GM23338 (cell line): ENCODE measurements at regions not wholly inside any gene's neighbourhood (a gene's known extent, or its start where the extent isn't known, plus 50 kb on each side); places are given as distances from the start of the nearest gene placed in this dataset.
"Not testable (repeated sequence)": the region's sequence is repeated elsewhere in the genome, so short reads cannot be mapped to it uniquely, and the experiment has no call there.

Source experiments
- ATAC-seq: fragments of 200-7000 bp; cut with Tn5 transposase; 3 replicates; pipeline ENCODE4 v1.9.1; 2020
- DNase-seq: peaks from one replicate; pipeline ENCODE4 v3.0.0-alpha.2; 2015; ENCODE audit warnings: low spot score
- H2AFZ ChIP-seq: fragments of 200-600 bp; sonication (generic); 2 replicates; pipeline ENCODE4 v1.8.0; 2016; ENCODE audit warnings: antibody characterized with exemption, mild to moderate bottlenecking, moderate library complexity
- H3F3A ChIP-seq: fragments of 200-600 bp; sonication (generic); replicated peaks from 2 replicates; pipeline ENCODE4 v1.8.0; 2017; ENCODE audit warnings: antibody characterized with exemption, mixed run types, low read depth
- H3K27ac ChIP-seq: fragments of 200-600 bp; sonication (generic); 2 replicates; pipeline ENCODE4 v1.6.1; 2016; ENCODE audit warnings: low read depth
- H3K27me3 ChIP-seq: fragments of 200-600 bp; sonication (generic); 2 replicates; pipeline ENCODE4 v1.8.0; 2016; ENCODE audit warnings: mild to moderate bottlenecking, mixed run types, moderate library complexity; ENCODE audit not compliant: insufficient read depth
- H3K36me3 ChIP-seq: fragments of 200-600 bp; sonication (generic); 2 replicates; pipeline ENCODE4 v1.8.0; 2016; ENCODE audit warnings: mild to moderate bottlenecking; ENCODE audit not compliant: insufficient read depth
- H3K4me1 ChIP-seq: fragments of 200-600 bp; sonication (generic); 2 replicates; pipeline ENCODE4 v1.8.0; 2016; ENCODE audit warnings: mild to moderate bottlenecking, moderate library complexity; ENCODE audit not compliant: insufficient read depth
- H3K4me2 ChIP-seq: fragments of 200-600 bp; sonication (generic); 2 replicates; pipeline ENCODE4 v1.7.1; 2017; ENCODE audit warnings: mixed run types
- H3K4me3 ChIP-seq: fragments of 200-600 bp; sonication (generic); 2 replicates; pipeline ENCODE4 v1.6.1; 2016; ENCODE audit warnings: mixed run types
- H3K79me2 ChIP-seq: fragments of 200-600 bp; sonication (generic); replicated peaks from 2 replicates; pipeline ENCODE4 v1.8.0; 2017; ENCODE audit warnings: mild to moderate bottlenecking; ENCODE audit not compliant: insufficient read depth
- H3K9me2 ChIP-seq: fragments of 200-600 bp; sonication (generic); 2 replicates; pipeline ENCODE4 v1.8.0; 2017; ENCODE audit not compliant: insufficient read depth
- H4K20me1 ChIP-seq: fragments of 200-600 bp; sonication (generic); replicated peaks from 2 replicates; pipeline ENCODE4 v1.8.0; 2017; ENCODE audit warnings: mild to moderate bottlenecking; ENCODE audit not compliant: insufficient read depth
- H3K27ac Mint-ChIP-seq: 2 replicates; pipeline ENCODE4 v1.8.0; 2020; ENCODE audit warnings: inconsistent platforms, mild to moderate bottlenecking, moderate library complexity, mixed read lengths
- H3K27me3 Mint-ChIP-seq: 3 replicates; pipeline ENCODE4 v1.8.0; 2022; ENCODE audit warnings: low read depth, mild to moderate bottlenecking, moderate library complexity, mixed read lengths, inconsistent platforms; ENCODE audit not compliant: insufficient read depth, poor library complexity
- H3K36me3 Mint-ChIP-seq: 3 replicates; pipeline ENCODE4 v1.8.0; 2021; ENCODE audit warnings: low read depth, mild to moderate bottlenecking, inconsistent platforms, moderate library complexity, mixed read lengths
- H3K4me1 Mint-ChIP-seq: 3 replicates; pipeline ENCODE4 v1.8.0; 2020; ENCODE audit warnings: mild to moderate bottlenecking, inconsistent platforms, mixed read lengths
- H3K4me3 Mint-ChIP-seq: 3 replicates; pipeline ENCODE4 v1.8.0; 2021; ENCODE audit warnings: moderate library complexity, mild to moderate bottlenecking, inconsistent platforms, mixed read lengths
- H3K9me3 Mint-ChIP-seq: 3 replicates; pipeline ENCODE4 v1.8.0; 2020; ENCODE audit warnings: moderate library complexity, mild to moderate bottlenecking, inconsistent platforms, mixed read lengths
- CREB1 ChIP-seq: fragments of 250-450 bp; sonication (Bioruptor Pico); IDR thresholded peaks from 2 replicates; pipeline ENCODE4 v1.5.0; 2020; ENCODE audit warnings: low read depth, mild to moderate bottlenecking, moderate library complexity
- CTCF ChIP-seq, 2 experiments: fragments of 200-600 bp in 1 of 2; sonication (generic) in 1 of 2; conservative IDR thresholded peaks; 2 replicates each; pipeline versions ENCODE4 v1.5.1 to v1.6.1; 2016 to 2017; ENCODE audit warnings: antibody characterized with exemption in 2 of 2, low read depth in 2 of 2, mild to moderate bottlenecking in 2 of 2, moderate library complexity in 1 of 2
- ETS1 ChIP-seq: IDR thresholded peaks from 2 replicates; pipeline ENCODE4 v1.6.1; 2016; ENCODE audit warnings: antibody characterized with exemption
- EZH2 ChIP-seq: fragments of 200-600 bp; sonication (generic); IDR thresholded peaks from one replicate; pipeline ENCODE4 v1.8.0; 2017; ENCODE audit warnings: antibody characterized with exemption, mild to moderate bottlenecking, low read depth; ENCODE audit not compliant: unreplicated experiment
- EZH2phosphoT487 ChIP-seq: fragments of 200-600 bp; sonication (generic); IDR thresholded peaks from one replicate; pipeline ENCODE4 v1.8.1; 2018; ENCODE audit warnings: antibody characterized with exemption; ENCODE audit not compliant: unreplicated experiment
- ZNF331 ChIP-seq: fragments of 250-450 bp; sonication (Bioruptor Pico); IDR thresholded peaks from 2 replicates; pipeline ENCODE4 v1.5.0; 2020; ENCODE audit warnings: low read depth, mild to moderate bottlenecking, moderate library complexity
- TF ChIP-seq, protein P1 (sequence below): fragments of 250-450 bp; sonication (Bioruptor Pico); IDR thresholded peaks from 2 replicates; pipeline ENCODE4 v1.5.0; 2020; ENCODE audit warnings: mild to moderate bottlenecking, moderate library complexity

GRCh38 chr1:190688096-190688495 lies 210.4 kb upstream of the BRINP3 start (continued):
- TF ChIP-seq, protein P1, sequence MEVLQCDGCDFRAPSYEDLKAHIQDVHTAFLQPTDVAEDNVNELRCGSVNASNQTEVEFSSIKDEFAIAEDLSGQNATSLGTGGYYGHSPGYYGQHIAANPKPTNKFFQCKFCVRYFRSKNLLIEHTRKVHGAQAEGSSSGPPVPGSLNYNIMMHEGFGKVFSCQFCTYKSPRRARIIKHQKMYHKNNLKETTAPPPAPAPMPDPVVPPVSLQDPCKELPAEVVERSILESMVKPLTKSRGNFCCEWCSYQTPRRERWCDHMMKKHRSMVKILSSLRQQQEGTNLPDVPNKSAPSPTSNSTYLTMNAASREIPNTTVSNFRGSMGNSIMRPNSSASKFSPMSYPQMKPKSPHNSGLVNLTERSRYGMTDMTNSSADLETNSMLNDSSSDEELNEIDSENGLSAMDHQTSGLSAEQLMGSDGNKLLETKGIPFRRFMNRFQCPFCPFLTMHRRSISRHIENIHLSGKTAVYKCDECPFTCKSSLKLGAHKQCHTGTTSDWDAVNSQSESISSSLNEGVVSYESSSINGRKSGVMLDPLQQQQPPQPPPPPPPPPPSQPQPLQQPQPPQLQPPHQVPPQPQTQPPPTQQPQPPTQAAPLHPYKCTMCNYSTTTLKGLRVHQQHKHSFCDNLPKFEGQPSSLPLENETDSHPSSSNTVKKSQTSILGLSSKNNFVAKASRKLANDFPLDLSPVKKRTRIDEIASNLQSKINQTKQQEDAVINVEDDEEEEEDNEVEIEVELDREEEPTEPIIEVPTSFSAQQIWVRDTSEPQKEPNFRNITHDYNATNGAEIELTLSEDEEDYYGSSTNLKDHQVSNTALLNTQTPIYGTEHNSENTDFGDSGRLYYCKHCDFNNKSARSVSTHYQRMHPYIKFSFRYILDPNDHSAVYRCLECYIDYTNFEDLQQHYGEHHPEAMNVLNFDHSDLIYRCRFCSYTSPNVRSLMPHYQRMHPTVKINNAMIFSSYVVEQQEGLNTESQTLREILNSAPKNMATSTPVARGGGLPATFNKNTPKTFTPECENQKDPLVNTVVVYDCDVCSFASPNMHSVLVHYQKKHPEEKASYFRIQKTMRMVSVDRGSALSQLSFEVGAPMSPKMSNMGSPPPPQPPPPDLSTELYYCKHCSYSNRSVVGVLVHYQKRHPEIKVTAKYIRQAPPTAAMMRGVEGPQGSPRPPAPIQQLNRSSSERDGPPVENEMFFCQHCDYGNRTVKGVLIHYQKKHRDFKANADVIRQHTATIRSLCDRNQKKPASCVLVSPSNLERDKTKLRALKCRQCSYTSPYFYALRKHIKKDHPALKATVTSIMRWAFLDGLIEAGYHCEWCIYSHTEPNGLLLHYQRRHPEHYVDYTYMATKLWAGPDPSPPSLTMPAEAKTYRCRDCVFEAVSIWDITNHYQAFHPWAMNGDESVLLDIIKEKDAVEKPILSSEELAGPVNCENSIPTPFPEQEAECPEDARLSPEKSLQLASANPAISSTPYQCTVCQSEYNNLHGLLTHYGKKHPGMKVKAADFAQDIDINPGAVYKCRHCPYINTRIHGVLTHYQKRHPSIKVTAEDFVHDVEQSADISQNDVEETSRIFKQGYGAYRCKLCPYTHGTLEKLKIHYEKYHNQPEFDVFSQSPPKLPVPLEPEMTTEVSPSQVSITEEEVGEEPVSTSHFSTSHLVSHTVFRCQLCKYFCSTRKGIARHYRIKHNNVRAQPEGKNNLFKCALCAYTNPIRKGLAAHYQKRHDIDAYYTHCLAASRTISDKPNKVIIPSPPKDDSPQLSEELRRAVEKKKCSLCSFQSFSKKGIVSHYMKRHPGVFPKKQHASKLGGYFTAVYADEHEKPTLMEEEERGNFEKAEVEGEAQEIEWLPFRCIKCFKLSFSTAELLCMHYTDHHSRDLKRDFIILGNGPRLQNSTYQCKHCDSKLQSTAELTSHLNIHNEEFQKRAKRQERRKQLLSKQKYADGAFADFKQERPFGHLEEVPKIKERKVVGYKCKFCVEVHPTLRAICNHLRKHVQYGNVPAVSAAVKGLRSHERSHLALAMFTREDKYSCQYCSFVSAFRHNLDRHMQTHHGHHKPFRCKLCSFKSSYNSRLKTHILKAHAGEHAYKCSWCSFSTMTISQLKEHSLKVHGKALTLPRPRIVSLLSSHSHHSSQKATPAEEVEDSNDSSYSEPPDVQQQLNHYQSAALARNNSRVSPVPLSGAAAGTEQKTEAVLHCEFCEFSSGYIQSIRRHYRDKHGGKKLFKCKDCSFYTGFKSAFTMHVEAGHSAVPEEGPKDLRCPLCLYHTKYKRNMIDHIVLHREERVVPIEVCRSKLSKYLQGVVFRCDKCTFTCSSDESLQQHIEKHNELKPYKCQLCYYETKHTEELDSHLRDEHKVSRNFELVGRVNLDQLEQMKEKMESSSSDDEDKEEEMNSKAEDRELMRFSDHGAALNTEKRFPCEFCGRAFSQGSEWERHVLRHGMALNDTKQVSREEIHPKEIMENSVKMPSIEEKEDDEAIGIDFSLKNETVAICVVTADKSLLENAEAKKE (CRISPR knock-in tag): no peak
- no peak for TF ChIP-seq EZH2
- TF ChIP-seq ZNF331 (CRISPR knock-in tag): no peak
- TF ChIP-seq CTCF (conservative IDR thresholded peaks at IDR 0.05; ENCODE audit: low read depth in 2 of 2): no peak
- no peak for TF ChIP-seq EZH2phosphoT487
- no peak for TF ChIP-seq ETS1
- TF ChIP-seq CREB1 (CRISPR knock-in tag): no peak

GRCh38 chr1:190698488-190698887 lies 220.8 kb upstream of the BRINP3 start:
- H3K36me3 Mint-ChIP-seq, H3K4me1 ChIP-seq, H3K27ac Mint-ChIP-seq, H2AFZ ChIP-seq, H3F3A ChIP-seq, H3K36me3 ChIP-seq, DNase-seq, H3K27ac ChIP-seq, H4K20me1 ChIP-seq, H3K4me3 ChIP-seq, ATAC-seq, H3K79me2 ChIP-seq, H3K4me2 ChIP-seq, H3K4me1 Mint-ChIP-seq, H3K9me3 Mint-ChIP-seq, H3K4me3 Mint-ChIP-seq, H3K27me3 ChIP-seq, H3K27me3 Mint-ChIP-seq: not testable (repeated sequence)
- peaks cover 14% of the 10 kb centered on the region; the same call in 1 of the 2 replicates for H3K9me2 ChIP-seq
